ENCODE measurements at regions not wholly inside any gene's neighbourhood (a gene's known extent, or its start where the extent isn't known, plus 50 kb on each side); places are given as distances from the start of the nearest gene placed in this dataset.

DNA sequence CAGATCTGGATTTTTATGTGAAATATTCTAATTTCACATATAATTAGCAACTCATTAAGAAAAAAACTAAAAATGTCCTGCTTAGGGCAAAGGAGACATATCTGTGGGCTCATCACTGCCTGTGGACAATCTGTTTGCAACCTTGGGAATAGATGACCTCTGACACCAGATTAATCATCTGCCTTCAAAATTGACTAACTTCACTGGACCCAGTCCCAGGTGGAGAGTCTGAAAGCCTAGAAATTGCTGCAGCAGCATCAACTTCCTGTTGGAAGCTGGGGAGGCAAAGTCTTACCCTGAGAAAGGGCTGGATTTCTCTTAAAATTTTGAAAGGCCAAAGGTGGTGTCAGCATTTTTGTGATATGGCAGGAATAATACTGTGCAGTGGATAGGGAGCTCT, 76.3 kb upstream of the TNC start:
- H3K27ac ChIP-seq: no peak overlapping the region
- TF ChIP-seq, protein P1, sequence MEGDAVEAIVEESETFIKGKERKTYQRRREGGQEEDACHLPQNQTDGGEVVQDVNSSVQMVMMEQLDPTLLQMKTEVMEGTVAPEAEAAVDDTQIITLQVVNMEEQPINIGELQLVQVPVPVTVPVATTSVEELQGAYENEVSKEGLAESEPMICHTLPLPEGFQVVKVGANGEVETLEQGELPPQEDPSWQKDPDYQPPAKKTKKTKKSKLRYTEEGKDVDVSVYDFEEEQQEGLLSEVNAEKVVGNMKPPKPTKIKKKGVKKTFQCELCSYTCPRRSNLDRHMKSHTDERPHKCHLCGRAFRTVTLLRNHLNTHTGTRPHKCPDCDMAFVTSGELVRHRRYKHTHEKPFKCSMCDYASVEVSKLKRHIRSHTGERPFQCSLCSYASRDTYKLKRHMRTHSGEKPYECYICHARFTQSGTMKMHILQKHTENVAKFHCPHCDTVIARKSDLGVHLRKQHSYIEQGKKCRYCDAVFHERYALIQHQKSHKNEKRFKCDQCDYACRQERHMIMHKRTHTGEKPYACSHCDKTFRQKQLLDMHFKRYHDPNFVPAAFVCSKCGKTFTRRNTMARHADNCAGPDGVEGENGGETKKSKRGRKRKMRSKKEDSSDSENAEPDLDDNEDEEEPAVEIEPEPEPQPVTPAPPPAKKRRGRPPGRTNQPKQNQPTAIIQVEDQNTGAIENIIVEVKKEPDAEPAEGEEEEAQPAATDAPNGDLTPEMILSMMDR (IDR thresholded peaks at IDR 0.05): no peak
- DNase-seq (ENCODE audit: low spot score): no peak
- H3K4me1 ChIP-seq (ENCODE audit: control insufficient read depth in 1 of 2, low read depth in 2 of 2): no peaks in the 10 kb centered on the region
- ATAC-seq (ENCODE audit: insufficient number of reproducible peaks, low FRiP score, low read depth): no peak
- H3K36me3 ChIP-seq: no peaks in the 10 kb centered on the region
- H3K9me3 ChIP-seq: peaks cover 4% of the 10 kb centered on the region
- no peaks in the 10 kb centered on the region for H3K27me3 ChIP-seq (replicated peaks; ENCODE audit: insufficient read depth)
- H3K4me3 ChIP-seq: no peak overlapping the region

DNA sequence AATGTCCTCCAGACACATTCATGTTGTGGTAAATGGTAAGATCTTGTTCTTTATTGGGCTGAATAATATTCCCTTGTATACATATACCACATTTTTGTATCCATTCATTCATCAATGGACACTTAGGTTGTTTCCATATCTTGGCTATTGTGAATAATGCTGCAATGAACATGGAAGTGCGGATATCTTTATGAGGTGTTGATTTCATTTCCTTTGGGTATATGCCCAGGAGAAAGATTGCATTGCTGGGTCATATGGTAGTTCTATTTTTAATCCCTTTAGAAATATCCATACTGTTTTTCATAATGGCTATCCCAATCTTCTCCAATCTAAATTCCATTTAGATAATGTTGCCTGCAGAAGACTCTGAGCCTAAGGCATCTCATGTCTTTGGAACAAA, 78.0 kb upstream of the TNC start:
- TF ChIP-seq, protein P1 (IDR thresholded peaks at IDR 0.05): no peak
- no peaks in the 10 kb centered on the region for H3K27me3 ChIP-seq (replicated peaks; ENCODE audit: insufficient read depth)
- H3K4me1 ChIP-seq (ENCODE audit: control insufficient read depth in 1 of 2, low read depth in 2 of 2): no peaks in the 10 kb centered on the region
- peaks cover under 1% of the 10 kb centered on the region for H3K9me3 ChIP-seq
- no peak overlapping the region for H3K4me3 ChIP-seq
- no peak overlapping the region for H3K27ac ChIP-seq
- no peak for ATAC-seq (ENCODE audit: insufficient number of reproducible peaks, low FRiP score, low read depth)
- H3K36me3 ChIP-seq: no peaks in the 10 kb centered on the region
- DNase-seq (ENCODE audit: low spot score): no peak

DNA sequence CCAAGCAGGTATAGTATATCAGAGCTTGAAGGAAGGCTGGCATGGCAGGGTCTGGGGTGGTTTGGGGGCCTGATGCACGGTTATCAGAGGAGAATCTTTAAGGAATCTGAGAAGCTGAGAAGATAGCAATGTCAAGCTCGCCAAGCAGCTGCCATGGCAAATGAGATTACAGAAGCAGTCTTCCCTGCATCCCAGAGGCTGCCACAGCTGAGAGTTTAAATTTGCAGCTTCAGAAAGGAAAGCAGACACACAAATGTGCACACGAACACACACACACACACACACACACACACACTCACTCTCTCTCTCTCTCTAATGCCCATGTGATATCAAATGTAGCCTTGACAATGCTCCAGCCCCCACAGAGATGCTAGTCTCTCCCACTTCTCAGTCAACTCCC, 79.0 kb upstream of the TNC start:
- Histone ChIP-seq H3K4me3 (no peak overlapping the region), H3K9me3 (no peaks in the 10 kb centered on the region)
- TF ChIP-seq, protein P1 (IDR thresholded peaks at IDR 0.05): no peak

GRCh38 chr9:115198001-115198400, 80.0 kb upstream of the TNC start:
- no peak overlapping the region for H3K27ac ChIP-seq
- H3K36me3 ChIP-seq: no peaks in the 10 kb centered on the region
- DNase-seq (ENCODE audit: low spot score) (no peak), ATAC-seq (ENCODE audit: insufficient number of reproducible peaks, low FRiP score, low read depth) (no peak)
- no peaks in the 10 kb centered on the region for H3K27me3 ChIP-seq (replicated peaks; ENCODE audit: insufficient read depth)
- no peaks in the 10 kb centered on the region for H3K9me3 ChIP-seq
- TF ChIP-seq, protein P1 (IDR thresholded peaks at IDR 0.05): no peak
- no peaks in the 10 kb centered on the region for H3K4me1 ChIP-seq (ENCODE audit: control insufficient read depth in 1 of 2, low read depth in 2 of 2)
- no peak overlapping the region for H3K4me3 ChIP-seq

More for the DNA sequence above, 79.0 kb upstream of the TNC start:
- Histone ChIP-seq H3K36me3 (no peaks in the 10 kb centered on the region), H3K4me1 (ENCODE audit: control insufficient read depth in 1 of 2, low read depth in 2 of 2) (no peaks in the 10 kb centered on the region), H3K27ac (no peak overlapping the region), H3K27me3 (replicated peaks; ENCODE audit: insufficient read depth) (no peaks in the 10 kb centered on the region)
- DNase-seq (ENCODE audit: low spot score) (no peak), ATAC-seq (ENCODE audit: insufficient number of reproducible peaks, low FRiP score, low read depth) (no peak)

- Histone ChIP-seq H3K27ac (no peak overlapping the region), H3K4me3 (no peak overlapping the region), H3K9me3 (no peaks in the 10 kb centered on the region), H3K4me1 (ENCODE audit: control insufficient read depth in 1 of 2, low read depth in 2 of 2) (no peaks in the 10 kb centered on the region), H3K36me3 (no peaks in the 10 kb centered on the region), H3K27me3 (replicated peaks; ENCODE audit: insufficient read depth) (no peaks in the 10 kb centered on the region)
- TF ChIP-seq, protein P1 (IDR thresholded peaks at IDR 0.05): no peak
- ATAC-seq (ENCODE audit: insufficient number of reproducible peaks, low FRiP score, low read depth) (no peak), DNase-seq (ENCODE audit: low spot score) (no peak)
These were observed 83.0 kb upstream of the TNC start for GRCh38 chr9:115200711-115201505.

Measured in thoracic aorta (tissue), 2 donors.